Peyer's patch (tissue), 4 donors: ENCODE measurements at regions not wholly inside any gene's neighbourhood (a gene's known extent, or its start where the extent isn't known, plus 50 kb on each side); places are given as distances from the start of the nearest gene placed in this dataset.

ENCODE experiments used
- POLR2A ChIP-seq, 2 donors: fragments of 450-650 bp; IDR thresholded peaks; one replicate each; pipeline ENCODE4 v1.5.1; 2017; ENCODE audit warnings: antibody characterized with exemption in 2 of 2, mild to moderate bottlenecking in 2 of 2, moderate library complexity in 2 of 2
- TF ChIP-seq, protein P1 (sequence below), 6 experiments: fragments of 450-650 bp in 4 of 6; fragments of 200-600 bp in 2 of 6; sonication (generic) in 1 of 6; IDR thresholded peaks; one replicate each; pipeline ENCODE4 v1.5.1; 2017 to 2019; ENCODE audit warnings: antibody characterized with exemption in 6 of 6, mild to moderate bottlenecking in 3 of 6, moderate library complexity in 1 of 6

- TF ChIP-seq, protein P1, sequence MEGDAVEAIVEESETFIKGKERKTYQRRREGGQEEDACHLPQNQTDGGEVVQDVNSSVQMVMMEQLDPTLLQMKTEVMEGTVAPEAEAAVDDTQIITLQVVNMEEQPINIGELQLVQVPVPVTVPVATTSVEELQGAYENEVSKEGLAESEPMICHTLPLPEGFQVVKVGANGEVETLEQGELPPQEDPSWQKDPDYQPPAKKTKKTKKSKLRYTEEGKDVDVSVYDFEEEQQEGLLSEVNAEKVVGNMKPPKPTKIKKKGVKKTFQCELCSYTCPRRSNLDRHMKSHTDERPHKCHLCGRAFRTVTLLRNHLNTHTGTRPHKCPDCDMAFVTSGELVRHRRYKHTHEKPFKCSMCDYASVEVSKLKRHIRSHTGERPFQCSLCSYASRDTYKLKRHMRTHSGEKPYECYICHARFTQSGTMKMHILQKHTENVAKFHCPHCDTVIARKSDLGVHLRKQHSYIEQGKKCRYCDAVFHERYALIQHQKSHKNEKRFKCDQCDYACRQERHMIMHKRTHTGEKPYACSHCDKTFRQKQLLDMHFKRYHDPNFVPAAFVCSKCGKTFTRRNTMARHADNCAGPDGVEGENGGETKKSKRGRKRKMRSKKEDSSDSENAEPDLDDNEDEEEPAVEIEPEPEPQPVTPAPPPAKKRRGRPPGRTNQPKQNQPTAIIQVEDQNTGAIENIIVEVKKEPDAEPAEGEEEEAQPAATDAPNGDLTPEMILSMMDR (IDR thresholded peaks at IDR 0.05), result no peak
- TF ChIP-seq POLR2A (IDR thresholded peaks at IDR 0.05), result no peak
These were observed 223.7 kb downstream of the IRS1 start for GRCh38 chr2:226575928-226576327.
